BLaER1 treated with 17β-estradiol and CSF1 and Interleukin-3, amounts not matched to agents 10 nM and 100 nM (cell line): ENCODE measurements at regions not wholly inside any gene's neighbourhood (a gene's known extent, or its start where the extent isn't known, plus 50 kb on each side); places are given as distances from the start of the nearest gene placed in this dataset.

Experiments
- H3K27ac ChIP-seq, 11 experiments: shearing (Covaris generic); formaldehyde crosslinking; 2 replicates each; pipeline ENCODE4 v1.8.1; 2022
- H3K27me3 ChIP-seq, 11 experiments: shearing (Covaris generic); formaldehyde crosslinking; 2 replicates each; pipeline ENCODE4 v1.8.1; 2022
- H3K36me3 ChIP-seq, 11 experiments: shearing (Covaris generic); formaldehyde crosslinking; 2 replicates each; pipeline ENCODE4 v1.8.1; 2022
- H3K4me1 ChIP-seq, 10 experiments: shearing (Covaris generic); formaldehyde crosslinking; 2 replicates each; pipeline ENCODE4 v1.8.1; 2022
- H3K4me2 ChIP-seq, 11 experiments: shearing (Covaris generic); formaldehyde crosslinking; 2 replicates each; pipeline ENCODE4 v1.8.1; 2022
- H3K4me3 ChIP-seq, 10 experiments: shearing (Covaris generic); formaldehyde crosslinking; 2 replicates each; pipeline ENCODE4 v1.8.1; 2022
- H3K9ac ChIP-seq, 11 experiments: shearing (Covaris generic); formaldehyde crosslinking; 2 replicates each; pipeline ENCODE4 v1.8.1; 2022
- H3K9me3 ChIP-seq, 11 experiments: shearing (Covaris generic); formaldehyde crosslinking; replicated peaks in 1 of 11; 2 replicates each; pipeline ENCODE4 v1.8.1; 2022
- H4K20me1 ChIP-seq, 11 experiments: shearing (Covaris generic); formaldehyde crosslinking; 2 replicates each; pipeline ENCODE4 v1.8.1; 2022
- Cebpa-rat ChIP-seq, 11 experiments: shearing (Covaris generic); IDR thresholded peaks; 2 replicates each; pipeline ENCODE4 v1.8.1; 2022

DNA sequence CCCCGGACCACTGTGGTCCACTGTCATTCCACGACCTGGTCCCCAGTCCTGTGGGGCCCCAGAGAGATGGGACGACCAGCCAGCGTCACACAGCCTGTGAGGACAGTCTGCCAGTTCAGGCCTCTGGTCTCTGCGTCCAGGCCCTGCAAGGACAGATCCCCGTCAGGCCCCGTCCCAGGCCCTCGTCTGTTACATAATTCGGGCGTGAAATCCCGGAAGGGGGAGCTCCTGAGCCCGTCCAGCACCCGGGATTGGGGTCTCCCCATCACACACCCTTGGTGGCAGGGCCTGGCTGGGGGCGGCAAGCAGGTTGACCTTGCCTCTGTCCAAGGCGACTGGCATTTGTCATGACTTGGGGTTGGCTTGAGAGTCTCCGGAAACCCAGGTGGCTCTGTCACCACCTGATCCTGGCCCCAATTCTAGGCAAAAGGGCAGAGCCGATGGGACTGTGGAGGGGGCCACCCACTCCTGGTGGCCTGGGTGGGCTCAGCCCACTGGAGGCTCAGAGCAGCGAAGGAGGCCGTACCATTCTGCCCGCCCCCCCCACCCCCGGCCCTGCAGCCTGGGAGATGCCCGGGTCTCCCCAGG lies 73.8 kb upstream of the GATA5 start:
- H3K36me3 ChIP-seq, result no peaks in the 10 kb centered on the region
- H3K4me1 ChIP-seq, result peaks cover 14 to 48% (median 41%) of the 10 kb centered on the region in 10 experiments
- no peak overlapping the region for H3K27ac ChIP-seq
- H3K9ac ChIP-seq, result no peak overlapping the region
- H3K9me3 ChIP-seq, result peaks cover 0 to 8% (median 4%) of the 10 kb centered on the region in 11 experiments; a peak in 10 of 22 replicates
- peaks cover 0 to 80% (median 20%) of the 10 kb centered on the region in 11 experiments; a peak in 14 of 22 replicates for H4K20me1 ChIP-seq
- peaks cover 65 to 86% (median 74%) of the 10 kb centered on the region in 11 experiments for H3K27me3 ChIP-seq
- H3K4me2 ChIP-seq, result peak overlapping the region in 8 of 11 experiments; percentile 5 to 76 (median 66); a peak in 14 of 22 replicates
- TF ChIP-seq Cebpa-rat (IDR thresholded peaks at IDR 0.05), result no peak
- H3K4me3 ChIP-seq, result no peak overlapping the region

DNA sequence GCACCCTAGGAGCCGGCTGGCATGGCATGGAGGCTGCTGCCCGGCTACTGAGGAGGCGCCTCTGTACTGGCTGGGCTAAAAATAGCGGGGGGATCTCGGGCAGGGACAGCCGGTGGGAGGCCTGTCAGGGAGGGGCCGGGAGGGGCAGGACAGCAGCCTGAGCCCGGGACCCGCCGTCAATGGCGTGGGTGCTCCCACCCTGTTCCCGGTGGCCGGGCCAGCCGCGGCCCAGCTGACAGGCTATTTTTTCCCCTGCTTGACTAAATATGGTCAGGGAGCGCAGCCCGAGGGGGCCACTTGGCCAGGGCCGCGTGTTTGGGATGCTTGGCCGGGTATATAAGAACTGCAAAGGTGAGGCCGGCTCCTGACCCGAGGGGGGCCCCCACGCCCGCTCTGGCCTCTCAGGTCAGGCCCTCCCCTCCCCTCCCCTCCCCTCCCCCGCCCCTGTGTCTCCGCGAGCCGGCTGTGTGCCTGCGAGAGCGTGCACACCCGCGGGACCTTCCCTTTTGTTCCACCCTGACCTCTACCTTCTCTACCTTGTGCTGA lies 74.4 kb upstream of the GATA5 start:
- TF ChIP-seq Cebpa-rat (IDR thresholded peaks at IDR 0.05), result no peak
- peak overlapping the region in 9 of 11 experiments; percentile 64 to 78 (median 75); a peak in 14 of 22 replicates for H3K4me2 ChIP-seq
- H3K9ac ChIP-seq, result no peak overlapping the region
- no peaks in the 10 kb centered on the region for H3K36me3 ChIP-seq
- H3K4me1 ChIP-seq, result peaks cover 14 to 52% (median 41%) of the 10 kb centered on the region in 10 experiments
- H4K20me1 ChIP-seq, result peaks cover 0 to 86% (median 20%) of the 10 kb centered on the region in 11 experiments; a peak in 14 of 22 replicates
- H3K27me3 ChIP-seq, result peaks cover 71 to 92% (median 80%) of the 10 kb centered on the region in 11 experiments
- no peak overlapping the region for H3K27ac ChIP-seq
- H3K4me3 ChIP-seq, result peak overlapping the region in 1 of 10 experiments; percentile 47; a peak in 1 of 20 replicates
- H3K9me3 ChIP-seq, result peaks cover 0 to 2% (median 0%) of the 10 kb centered on the region in 11 experiments; a peak in 5 of 22 replicates

DNA sequence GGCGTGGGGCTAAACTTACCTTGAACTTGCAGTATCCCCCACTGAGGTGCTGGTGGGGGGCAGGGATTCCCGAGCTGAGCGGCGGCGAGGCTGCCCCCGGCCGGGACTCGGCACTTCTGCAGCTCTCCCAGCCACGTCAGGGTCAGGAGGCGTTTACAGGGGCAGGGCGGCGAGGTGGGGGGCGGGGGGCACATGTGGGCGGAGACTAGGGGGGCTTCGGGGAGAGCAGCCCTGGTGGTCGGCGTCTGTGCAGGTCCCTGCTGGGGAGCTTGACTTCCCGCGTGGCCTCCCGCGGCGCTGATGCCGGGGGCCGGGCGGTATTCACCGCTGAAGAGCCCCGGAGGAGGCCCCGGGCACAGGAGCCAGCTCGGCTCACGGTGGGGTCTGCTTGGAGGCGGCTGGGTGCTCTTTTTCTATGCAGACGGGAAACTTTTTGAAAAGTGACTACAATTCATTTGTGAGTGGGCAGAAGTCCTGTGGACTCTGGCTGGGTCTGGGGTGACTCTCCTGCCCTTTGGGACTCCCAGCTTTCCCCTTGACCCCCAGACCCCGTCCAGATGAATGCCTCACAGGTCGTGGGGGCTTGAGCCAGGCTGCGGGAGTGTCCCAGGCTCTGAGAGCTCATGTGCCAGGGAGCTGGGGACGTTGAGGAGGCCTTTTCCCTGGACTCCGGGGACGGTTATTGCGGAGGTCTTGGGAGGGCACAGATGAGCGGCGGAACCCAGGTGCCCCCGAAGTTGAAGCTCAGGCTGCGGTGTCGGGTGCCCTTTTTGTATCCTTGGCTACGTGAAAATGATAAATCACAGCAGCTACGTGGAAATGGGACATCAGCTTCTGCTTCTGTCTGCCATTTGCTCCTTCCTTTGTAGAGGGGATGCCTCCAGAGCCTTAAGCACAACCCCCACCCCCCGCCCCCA lies 75.9 kb upstream of the GATA5 start:
- Histone ChIP-seq H3K27me3 (peaks cover 76 to 100% (median 89%) of the 10 kb centered on the region in 11 experiments), H3K4me1 (peaks cover 24 to 60% (median 47%) of the 10 kb centered on the region in 10 experiments), H3K4me2 (peak overlapping the region; percentile 55 to 78 (median 71))

DNA sequence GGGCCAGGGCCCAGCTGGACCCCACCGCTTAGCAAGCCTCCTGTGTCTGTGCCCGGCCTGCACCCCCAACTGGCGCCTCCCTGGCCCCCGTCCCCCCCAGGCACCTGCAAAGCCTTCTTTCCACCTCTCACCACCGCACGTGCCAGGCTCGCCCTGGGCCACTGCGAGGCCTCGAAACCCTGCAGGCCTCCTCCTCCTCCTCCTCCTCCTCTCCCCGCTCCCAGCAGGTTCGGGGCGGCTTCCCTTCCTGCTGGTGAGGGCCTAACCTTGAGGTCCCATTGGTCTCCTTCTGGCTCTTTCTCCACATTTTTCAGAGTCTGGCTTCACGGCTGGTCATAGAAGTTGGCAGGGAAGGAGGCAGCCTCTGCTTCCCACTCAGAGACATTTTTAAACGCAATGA lies 76.8 kb upstream of the GATA5 start:
- H3K27me3 ChIP-seq, result peaks cover 74 to 100% (median 88%) of the 10 kb centered on the region in 11 experiments
- H3K36me3 ChIP-seq, result no peaks in the 10 kb centered on the region
- H4K20me1 ChIP-seq, result peaks cover 0 to 87% (median 26%) of the 10 kb centered on the region in 11 experiments; a peak in 16 of 22 replicates
- no peak for TF ChIP-seq Cebpa-rat (IDR thresholded peaks at IDR 0.05)
- H3K9ac ChIP-seq, result no peak overlapping the region
- no peak overlapping the region for H3K4me3 ChIP-seq
- peaks cover 27 to 63% (median 51%) of the 10 kb centered on the region in 10 experiments for H3K4me1 ChIP-seq
- H3K4me2 ChIP-seq, result no peak overlapping the region
- no peak overlapping the region for H3K27ac ChIP-seq
- no peaks in the 10 kb centered on the region for H3K9me3 ChIP-seq

More for the DNA sequence above, 75.9 kb upstream of the GATA5 start:
- H3K36me3 ChIP-seq, result no peaks in the 10 kb centered on the region
- no peak for TF ChIP-seq Cebpa-rat (IDR thresholded peaks at IDR 0.05)
- peak overlapping the region in 7 of 10 experiments; percentile 8 to 47 (median 38); a peak in 6 of 20 replicates for H3K4me3 ChIP-seq
- H3K9ac ChIP-seq, result no peak overlapping the region
- H4K20me1 ChIP-seq, result peaks cover 0 to 87% (median 25%) of the 10 kb centered on the region in 11 experiments; a peak in 15 of 22 replicates
- H3K9me3 ChIP-seq, result no peaks in the 10 kb centered on the region
- H3K27ac ChIP-seq, result no peak overlapping the region

DNA sequence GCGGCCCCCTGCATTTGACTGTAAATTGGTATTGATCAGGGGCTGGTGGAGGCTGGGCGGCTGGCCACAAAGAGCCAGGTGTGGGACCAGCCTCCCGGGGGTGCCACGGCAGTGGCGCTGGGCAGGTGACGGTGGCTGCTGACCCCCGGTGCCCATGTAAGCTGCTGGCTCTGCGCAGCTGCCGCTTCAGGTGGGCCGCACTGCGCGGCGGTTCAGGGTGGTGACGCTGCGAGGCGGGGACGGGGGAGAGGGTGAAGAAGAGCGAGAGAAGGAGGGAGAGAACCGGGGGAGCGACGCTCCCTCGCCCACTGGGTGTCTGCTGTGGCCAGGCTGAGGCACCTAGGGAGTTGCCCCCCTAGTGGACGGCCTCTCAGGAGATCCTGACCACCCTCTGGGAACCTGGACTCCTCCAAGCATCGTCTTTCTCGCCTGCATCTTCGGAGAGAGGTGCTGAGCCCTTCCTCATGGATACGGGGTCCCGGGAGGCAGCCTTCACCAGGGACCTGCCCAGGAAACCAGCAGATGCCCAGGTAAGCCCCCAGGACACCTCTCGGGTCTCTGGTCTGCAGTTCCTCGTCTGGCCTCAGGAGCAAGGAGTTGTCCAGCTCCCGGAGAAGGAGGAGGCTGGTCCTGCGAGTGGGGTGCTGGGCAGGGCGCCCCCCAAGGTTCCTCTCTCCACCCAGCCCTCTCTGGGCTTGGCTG lies 77.5 kb upstream of the GATA5 start:
- Histone ChIP-seq H3K27me3 (peaks cover 68 to 100% (median 82%) of the 10 kb centered on the region in 11 experiments), H3K4me1 (peaks cover 27 to 65% (median 53%) of the 10 kb centered on the region in 10 experiments)

DNA sequence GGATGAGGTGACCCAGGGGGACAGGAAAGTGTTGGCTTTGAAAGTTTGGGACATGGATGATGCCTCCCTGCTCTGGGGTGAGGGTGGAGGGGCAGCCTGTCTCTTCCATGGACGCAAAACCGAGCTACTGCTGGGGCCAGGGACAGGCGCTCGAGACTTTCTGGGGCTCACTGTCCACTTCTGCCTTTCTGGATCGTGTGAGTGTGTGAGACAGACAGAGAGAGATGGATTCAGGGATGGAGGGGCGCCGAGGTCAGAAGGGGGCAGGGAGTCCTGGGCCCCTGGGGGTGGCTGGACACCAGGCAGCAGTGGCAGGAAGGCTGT lies 78.0 kb upstream of the GATA5 start:
- Histone ChIP-seq H3K9ac (no peak overlapping the region), H3K36me3 (no peaks in the 10 kb centered on the region), H3K27me3 (peaks cover 63 to 95% (median 77%) of the 10 kb centered on the region in 11 experiments), H3K9me3 (no peaks in the 10 kb centered on the region), H3K4me3 (no peak overlapping the region), H3K4me1 (peaks cover 23 to 64% (median 48%) of the 10 kb centered on the region in 10 experiments), H3K4me2 (no peak overlapping the region), H3K27ac (no peak overlapping the region), H4K20me1 (peaks cover 0 to 84% (median 26%) of the 10 kb centered on the region in 11 experiments; a peak in 16 of 22 replicates)
- TF ChIP-seq Cebpa-rat (IDR thresholded peaks at IDR 0.05), result no peak

More for the DNA sequence above, 77.5 kb upstream of the GATA5 start:
- no peak overlapping the region for H3K4me2 ChIP-seq
- H3K36me3 ChIP-seq, result no peaks in the 10 kb centered on the region
- no peak overlapping the region for H3K4me3 ChIP-seq
- no peak overlapping the region for H3K27ac ChIP-seq
- TF ChIP-seq Cebpa-rat (IDR thresholded peaks at IDR 0.05), result no peak
- H3K9ac ChIP-seq, result no peak overlapping the region
- H4K20me1 ChIP-seq, result peaks cover 0 to 88% (median 26%) of the 10 kb centered on the region in 11 experiments; a peak in 16 of 22 replicates
- H3K9me3 ChIP-seq, result no peaks in the 10 kb centered on the region

DNA sequence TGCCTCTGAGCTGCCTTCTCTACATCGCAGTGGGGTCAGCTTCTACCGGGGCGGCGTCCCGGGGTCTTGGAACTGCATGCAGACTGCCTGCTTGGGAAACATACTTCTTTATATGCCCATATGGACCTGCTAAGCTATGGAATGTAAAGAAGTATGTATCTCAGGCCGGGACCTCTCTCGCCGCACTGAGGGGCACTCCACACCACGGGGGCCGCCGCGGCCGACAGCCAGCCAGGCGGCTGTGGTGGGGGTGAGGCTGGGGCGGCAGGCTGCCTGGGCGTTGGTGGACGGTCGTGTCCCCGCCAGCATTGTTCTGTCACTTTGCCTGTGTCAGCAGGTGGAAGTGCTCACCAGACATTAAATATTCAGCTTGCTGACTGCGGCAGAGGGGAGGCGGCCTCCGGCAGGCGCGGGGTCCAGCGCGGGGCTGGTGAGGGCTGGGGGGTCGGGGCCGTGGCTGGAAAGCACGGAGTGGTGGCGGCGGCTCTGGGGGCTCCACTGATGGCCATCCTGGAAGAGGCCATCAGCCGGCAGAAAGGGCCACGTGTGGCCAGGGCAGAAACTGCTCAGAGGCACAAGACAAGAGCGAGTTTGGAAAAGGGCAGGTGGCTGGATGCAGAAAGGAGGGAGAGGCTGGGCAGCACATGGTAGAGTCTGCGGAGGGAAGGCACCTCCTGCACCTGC lies 78.6 kb upstream of the GATA5 start:
- Histone ChIP-seq H4K20me1 (peaks cover 0 to 79% (median 20%) of the 10 kb centered on the region in 11 experiments; a peak in 16 of 22 replicates), H3K4me2 (no peak overlapping the region), H3K4me1 (peaks cover 20 to 64% (median 42%) of the 10 kb centered on the region in 10 experiments), H3K36me3 (no peaks in the 10 kb centered on the region), H3K4me3 (no peak overlapping the region), H3K9ac (no peak overlapping the region), H3K27me3 (peaks cover 57 to 90% (median 71%) of the 10 kb centered on the region in 11 experiments), H3K9me3 (no peaks in the 10 kb centered on the region), H3K27ac (no peak overlapping the region)
- TF ChIP-seq Cebpa-rat (IDR thresholded peaks at IDR 0.05), result no peak
